Sigmoid colon (tissue), 4 donors: ENCODE measurements at regions not wholly inside any gene's neighbourhood (a gene's known extent, or its start where the extent isn't known, plus 50 kb on each side); places are given as distances from the start of the nearest gene placed in this dataset.

Experiments used
- CTCF ChIP-seq, 4 experiments: fragments of 450-650 bp in 3 of 4; fragments of 200-600 bp in 1 of 4; IDR thresholded peaks; one replicate each; pipeline ENCODE4 v1.5.1; 2016 to 2019; ENCODE audit warnings: antibody characterized with exemption in 4 of 4, mild to moderate bottlenecking in 3 of 4, moderate library complexity in 2 of 4
- EP300 ChIP-seq, 4 donors: sonication (generic); formaldehyde crosslinking; IDR thresholded peaks; one replicate each; pipeline ENCODE4 v1.6.1; 2017; ENCODE audit warnings: antibody characterized with exemption in 4 of 4
- POLR2AphosphoS5 ChIP-seq, 4 donors: sonication (generic); formaldehyde crosslinking; IDR thresholded peaks; one replicate each; pipeline ENCODE4 v1.6.1; 2017; ENCODE audit warnings: antibody characterized with exemption in 4 of 4

- TF ChIP-seq CTCF (IDR thresholded peaks at IDR 0.05) (no peak), EP300 (IDR thresholded peaks at IDR 0.05) (no peak), POLR2AphosphoS5 (IDR thresholded peaks at IDR 0.05) (no peak)
These were observed 73.8 kb upstream of the NABP1 start for GRCh38 chr2:191604154-191604553.
